BJ (cell line): ENCODE measurements at regions not wholly inside any gene's neighbourhood (a gene's known extent, or its start where the extent isn't known, plus 50 kb on each side); places are given as distances from the start of the nearest gene placed in this dataset.

Source experiments
- CTCF ChIA-PET: fragments of 350-600 bp; formaldehyde crosslinking; extraction: SDS; loops from one replicate; lab custom pipeline; 2021; ENCODE audit warnings: antibody characterized with exemption, inconsistent platforms; lab: Yijun Ruan, JAX
- POLR2A ChIA-PET: fragments of 300-600 bp; sonication (Branson Sonifier 250); formaldehyde crosslinking; extraction: SDS; loops from one replicate; lab custom pipeline; 2021; ENCODE audit warnings: antibody characterized with exemption; lab: Charles Lee
- DNase-seq: peaks from one replicate; pipeline ENCODE4 v3.0.0-alpha.2; 2011; ENCODE audit warnings: low read depth
- H3K27me3 ChIP-seq: 2 replicates; pipeline ENCODE4 v1.6.0; 2011; ENCODE audit warnings: low read length; ENCODE audit not compliant: control insufficient read depth, insufficient read depth
- H3K36me3 ChIP-seq: 2 replicates; pipeline ENCODE4 v1.5.1; 2011; ENCODE audit warnings: low read length; ENCODE audit not compliant: control insufficient read depth, insufficient read depth
- H3K4me3 ChIP-seq: 2 replicates; pipeline ENCODE4 v1.5.1; 2011; ENCODE audit warnings: low read depth, mild to moderate bottlenecking, control low read depth, low read length
- CTCF ChIP-seq: IDR thresholded peaks from 2 replicates; pipeline ENCODE4 v1.5.1; 2011; ENCODE audit warnings: low read depth, mild to moderate bottlenecking, control low read depth, inconsistent platforms, low read length, moderate library complexity; ENCODE audit not compliant: insufficient read depth

GRCh38 chr6:99219788-99220187 is 129.7 kb downstream of the FAXC start:
- no peak overlapping the region for H3K4me3 ChIP-seq
- no peaks in the 10 kb centered on the region for H3K36me3 ChIP-seq
- no peaks in the 10 kb centered on the region for H3K27me3 ChIP-seq
- no peak for DNase-seq
- POLR2A ChIA-PET: no interaction called here
- TF ChIP-seq CTCF: no peak
- CTCF ChIA-PET: no interaction called here

GRCh38 chr6:99216959-99217358 is 132.5 kb downstream of the FAXC start:
- CTCF ChIA-PET: no interaction called here
- H3K27me3 ChIP-seq: no peaks in the 10 kb centered on the region
- no peak for DNase-seq
- TF ChIP-seq CTCF: no peak
- POLR2A ChIA-PET: no interaction called here
- no peak overlapping the region for H3K4me3 ChIP-seq
- no peaks in the 10 kb centered on the region for H3K36me3 ChIP-seq

GRCh38 chr6:99195986-99196655 is 153.4 kb downstream of the FAXC start:
- H3K4me3 ChIP-seq: no peak overlapping the region
- POLR2A ChIA-PET: no interaction called here
- no peak for DNase-seq
- TF ChIP-seq CTCF: no peak
- no peaks in the 10 kb centered on the region for H3K27me3 ChIP-seq
- no peaks in the 10 kb centered on the region for H3K36me3 ChIP-seq
- CTCF ChIA-PET: no interaction called here

- Histone ChIP-seq H3K4me3 (no peak overlapping the region), H3K36me3 (no peaks in the 10 kb centered on the region), H3K27me3 (no peaks in the 10 kb centered on the region)
- CTCF ChIA-PET: no interaction called here
- POLR2A ChIA-PET: no interaction called here
- TF ChIP-seq CTCF: no peak
- no peak for DNase-seq
Observed at GRCh38 chr6:99192561-99192960, 156.9 kb downstream of the FAXC start.

- DNase-seq: no peak
- H3K36me3 ChIP-seq: no peaks in the 10 kb centered on the region
- ChIA-PET CTCF (no interaction called here), POLR2A (no interaction called here)
- H3K4me3 ChIP-seq: no peak overlapping the region
- TF ChIP-seq CTCF: no peak
- H3K27me3 ChIP-seq: no peaks in the 10 kb centered on the region
Observed at GRCh38 chr6:99189823-99190721, 159.4 kb downstream of the FAXC start.
